Lower lobe of right lung (tissue), 2 donors: ENCODE measurements at regions not wholly inside any gene's neighbourhood (a gene's known extent, or its start where the extent isn't known, plus 50 kb on each side); places are given as distances from the start of the nearest gene placed in this dataset.

Experiments
- ATAC-seq, 2 donors: fragments of 200-7000 bp; cut with Tn5 transposase; one replicate each; pipeline ENCODE4 v1.9.1; 2020 to 2022; ENCODE audit warnings: mild to moderate bottlenecking in 2 of 2, moderate library complexity in 2 of 2
- DNase-seq: peaks from one replicate; pipeline ENCODE4 v3.0.0-alpha.2; 2020
- H3K27ac ChIP-seq: fragments of 200-600 bp; one replicate; pipeline ENCODE4 v1.8.0; 2022
- H3K27me3 ChIP-seq: fragments of 200-600 bp; one replicate; pipeline ENCODE4 v1.8.0; 2022; ENCODE audit warnings: low read depth
- H3K36me3 ChIP-seq: fragments of 200-600 bp; one replicate; pipeline ENCODE4 v1.8.0; 2022; ENCODE audit warnings: mild to moderate bottlenecking
- H3K4me1 ChIP-seq: fragments of 200-600 bp; one replicate; pipeline ENCODE4 v1.8.0; 2022
- H3K4me3 ChIP-seq: fragments of 200-600 bp; one replicate; pipeline ENCODE4 v1.8.0; 2022; ENCODE audit warnings: mild to moderate bottlenecking
- H3K9me3 ChIP-seq: fragments of 200-600 bp; one replicate; pipeline ENCODE4 v1.8.0; 2022
- CTCF ChIP-seq: fragments of 200-600 bp; IDR thresholded peaks from one replicate; pipeline ENCODE4 v1.8.0; 2022; ENCODE audit warnings: antibody characterized with exemption, mild to moderate bottlenecking
- intact Hi-C: fragments of 100-400 bp; cut with DNase I; formaldehyde crosslinking; loops from one replicate; pipeline ENCODE4 v1.11.0; 2022
- donor health status: DM: no; HTN: yes; CAD: no; lungs with severe emphysema.

- no peak for DNase-seq
- H3K27me3 ChIP-seq, result no peaks in the 10 kb centered on the region
Observed at GRCh38 chr17:77516902-77517301, 376.1 kb downstream of the SEC14L1 start.

GRCh38 chr17:77521076-77521475 lies 380.3 kb downstream of the SEC14L1 start:
- no peaks in the 10 kb centered on the region for H3K27me3 ChIP-seq
- no peaks in the 10 kb centered on the region for H3K4me1 ChIP-seq
- H3K27ac ChIP-seq, result no peak overlapping the region
- ATAC-seq (no peak), DNase-seq (no peak)
- no peaks in the 10 kb centered on the region for H3K36me3 ChIP-seq
- intact Hi-C loops, result no loop called here
- TF ChIP-seq CTCF, result no peak
- H3K4me3 ChIP-seq, result no peak overlapping the region
- no peaks in the 10 kb centered on the region for H3K9me3 ChIP-seq

More at GRCh38 chr17:77516902-77517301, 376.1 kb downstream of the SEC14L1 start:
- TF ChIP-seq CTCF, result no peak
- Histone ChIP-seq H3K4me3 (no peak overlapping the region), H3K36me3 (no peaks in the 10 kb centered on the region), H3K9me3 (peaks cover 9% of the 10 kb centered on the region), H3K27ac (no peak overlapping the region), H3K4me1 (no peaks in the 10 kb centered on the region)
- intact Hi-C loops, result no loop called here
- no peak for ATAC-seq

GRCh38 chr17:77523540-77523939 lies 382.8 kb downstream of the SEC14L1 start:
- no peak overlapping the region for H3K4me3 ChIP-seq
- no peak for TF ChIP-seq CTCF
- H3K27me3 ChIP-seq, result peaks cover 13% of the 10 kb centered on the region
- H3K9me3 ChIP-seq, result no peaks in the 10 kb centered on the region
- H3K27ac ChIP-seq, result no peak overlapping the region
- DNase-seq (no peak), ATAC-seq (no peak)
- no peaks in the 10 kb centered on the region for H3K36me3 ChIP-seq
- H3K4me1 ChIP-seq, result peaks cover 7% of the 10 kb centered on the region
- intact Hi-C loops, result no loop called here

- Histone ChIP-seq H3K4me1 (peaks cover 14% of the 10 kb centered on the region), H3K9me3 (no peaks in the 10 kb centered on the region), H3K36me3 (no peaks in the 10 kb centered on the region), H3K27ac (peak overlapping the region; percentile 6), H3K4me3 (no peak overlapping the region), H3K27me3 (peaks cover 31% of the 10 kb centered on the region)
- ATAC-seq, result peak; percentile 39 to 66
- no peak for DNase-seq
- TF ChIP-seq CTCF, result no peak
- intact Hi-C loops, result no loop called here
Observed at GRCh38 chr17:77526259-77526711, 385.5 kb downstream of the SEC14L1 start.

GRCh38 chr17:77526728-77527350 lies 386.1 kb downstream of the SEC14L1 start:
- H3K27me3 ChIP-seq, result peaks cover 31% of the 10 kb centered on the region
- no peaks in the 10 kb centered on the region for H3K36me3 ChIP-seq
- DNase-seq, result no peak
- H3K4me1 ChIP-seq, result peaks cover 14% of the 10 kb centered on the region
- TF ChIP-seq CTCF, result no peak
- H3K4me3 ChIP-seq, result no peak overlapping the region
- intact Hi-C loops, result no loop called here
- peak overlapping the region; percentile 6 for H3K27ac ChIP-seq
- ATAC-seq, result peak in 1 of 2 donors; percentile 36
- no peaks in the 10 kb centered on the region for H3K9me3 ChIP-seq
